ENCODE measurements at regions not wholly inside any gene's neighbourhood (a gene's known extent, or its start where the extent isn't known, plus 50 kb on each side); places are given as distances from the start of the nearest gene placed in this dataset.

GRCh38 chr7:85423209-85423895, 236.5 kb upstream of the SEMA3D start:
- ChIA-PET POLR2A (ENCODE audit: low non-redundant PET) (no interaction called here), CTCF (interaction anchor here (0.5 to 0.6 kb wide), 2 partner anchors 30 to 131 kb away, joined by 3 read pairs; no protein-coding TSS in a partner anchor)
- no peak for TF ChIP-seq CTCF (conservative IDR thresholded peaks at IDR 0.05; ENCODE audit: low read depth)
- H3K27ac ChIP-seq, result no peak overlapping the region
- DNase-seq (ENCODE audit: low spot score), result no peak

- CTCF ChIA-PET, result no interaction called here
- POLR2A ChIA-PET (ENCODE audit: low non-redundant PET), result no interaction called here
- DNase-seq (ENCODE audit: low spot score), result no peak
- H3K27ac ChIP-seq, result no peak overlapping the region
- TF ChIP-seq CTCF (conservative IDR thresholded peaks at IDR 0.05; ENCODE audit: low read depth), result no peak
Observed at GRCh38 chr7:85415743-85416142, 228.9 kb upstream of the SEMA3D start.

GRCh38 chr7:85413718-85414117, 226.9 kb upstream of the SEMA3D start:
- no peak overlapping the region for H3K27ac ChIP-seq
- POLR2A ChIA-PET (ENCODE audit: low non-redundant PET), result interaction anchor here (0.6 kb wide), 1 partner anchor 11 kb away, joined by 4 read pairs; no protein-coding TSS in a partner anchor
- DNase-seq (ENCODE audit: low spot score), result no peak
- no peak for TF ChIP-seq CTCF (conservative IDR thresholded peaks at IDR 0.05; ENCODE audit: low read depth)
- CTCF ChIA-PET, result interaction anchor here (0.7 kb wide), 1 partner anchor 109 kb away, joined by 3 read pairs; no protein-coding TSS in a partner anchor

- ChIA-PET CTCF (interaction anchor here (0.7 kb wide), 1 partner anchor 108 kb away, joined by 3 read pairs; no protein-coding TSS in a partner anchor), POLR2A (ENCODE audit: low non-redundant PET) (no interaction called here)
- TF ChIP-seq CTCF (conservative IDR thresholded peaks at IDR 0.05; ENCODE audit: low read depth), result no peak
- no peak overlapping the region for H3K27ac ChIP-seq
- DNase-seq (ENCODE audit: low spot score), result no peak
Observed at GRCh38 chr7:85412912-85413311, 226.1 kb upstream of the SEMA3D start.

GRCh38 chr7:85407391-85407790, 220.5 kb upstream of the SEMA3D start:
- no peak overlapping the region for H3K27ac ChIP-seq
- no peak for DNase-seq (ENCODE audit: low spot score)
- TF ChIP-seq CTCF (conservative IDR thresholded peaks at IDR 0.05; ENCODE audit: low read depth), result no peak
- ChIA-PET CTCF (no interaction called here), POLR2A (ENCODE audit: low non-redundant PET) (no interaction called here)

- ChIA-PET POLR2A (ENCODE audit: low non-redundant PET) (no interaction called here), CTCF (no interaction called here)
- no peak overlapping the region for H3K27ac ChIP-seq
- DNase-seq (ENCODE audit: low spot score), result no peak
- TF ChIP-seq CTCF (conservative IDR thresholded peaks at IDR 0.05; ENCODE audit: low read depth), result no peak
Observed at GRCh38 chr7:85405016-85405902, 218.4 kb upstream of the SEMA3D start.

Measured in RWPE1 (cell line).